ENCODE measurements at regions not wholly inside any gene's neighbourhood (a gene's known extent, or its start where the extent isn't known, plus 50 kb on each side); places are given as distances from the start of the nearest gene placed in this dataset.

GRCh38 chr13:29676535-29676934, 81.0 kb upstream of the SLC7A1 start:
- Histone ChIP-seq H2AK5ac (ENCODE audit: insufficient read length, low read length) (no peak overlapping the region), H2BK20ac (ENCODE audit: low read depth, low read length, poor library complexity, severe bottlenecking) (no peak overlapping the region), H2AFZ (ENCODE audit: low read length) (no peak overlapping the region), H3K23me2 (ENCODE audit: insufficient read length, low read depth, low read length, poor library complexity, severe bottlenecking) (no peaks in the 10 kb centered on the region), H3K9me3 (ENCODE audit: control insufficient read depth, low read depth, low read length) (no peaks in the 10 kb centered on the region), H3T11ph (ENCODE audit: low read length) (no peak overlapping the region), H3K56ac (ENCODE audit: insufficient read length, low read depth, low read length) (no peak overlapping the region), H3K23ac (ENCODE audit: insufficient read length, low read depth, low read length) (no peak overlapping the region), H4K8ac (replicated peaks; ENCODE audit: insufficient read length, low read depth, low read length) (no peak overlapping the region), H2BK120ac (ENCODE audit: low read depth, low read length, poor library complexity, severe bottlenecking) (no peak overlapping the region), H2BK5ac (ENCODE audit: insufficient read length, low read length) (no peak overlapping the region), H3K9ac (ENCODE audit: extremely low read depth, insufficient read length, low read length) (no peak overlapping the region), H4K5ac (ENCODE audit: insufficient read length, low read depth, low read length) (no peak overlapping the region), H3K4me2 (ENCODE audit: insufficient read depth, insufficient read length, low read length) (no peak overlapping the region), H4K91ac (ENCODE audit: insufficient read length, low read depth, low read length) (no peak overlapping the region), H2BK15ac (ENCODE audit: low read depth, low read length) (no peak overlapping the region), H4K20me1 (ENCODE audit: control insufficient read depth, insufficient read depth, insufficient read length) (no peaks in the 10 kb centered on the region), H2BK12ac (ENCODE audit: insufficient read length, low read depth, low read length) (no peak overlapping the region), H3K27ac (ENCODE audit: insufficient read length, low read depth, low read length) (no peak overlapping the region), H3K79me2 (ENCODE audit: insufficient read depth, low read length) (no peaks in the 10 kb centered on the region), H3K4ac (ENCODE audit: low read depth, low read length) (no peak overlapping the region), H3K18ac (ENCODE audit: insufficient read length, low read depth, low read length) (no peak overlapping the region), H3K4me1 (ENCODE audit: insufficient read depth, low read length) (peaks cover 4% of the 10 kb centered on the region; the same call in 1 of the 2 replicates), H3K27me3 (ENCODE audit: insufficient read depth, low read length) (no peaks in the 10 kb centered on the region), H3K14ac (ENCODE audit: insufficient read depth, low read length) (no peak overlapping the region), H3K79me1 (ENCODE audit: insufficient read depth, low read depth, low read length, poor library complexity, severe bottlenecking) (no peaks in the 10 kb centered on the region)
- DNase-seq = no peak
- no peaks in the 10 kb centered on the region for H3K36me3 Mint-ChIP-seq (ENCODE audit: insufficient read depth in 1 of 3, low read depth in 3 of 3)
- H3K4me1 Mint-ChIP-seq = peaks cover 0 to 4% of the 10 kb centered on the region in 2 experiments; a peak in 1 of 4 replicates
- WGBS (ENCODE audit: extremely low coverage, insufficient read length, low lambda C conversion rate) = no CpG with 5 or more reads among the region's 4 CpGs
- H3K9me3 Mint-ChIP-seq = no peaks in the 10 kb centered on the region; a peak in 1 of 5 replicates
- H3K4me3 Mint-ChIP-seq = no peak overlapping the region
- no peak overlapping the region for H3K27ac Mint-ChIP-seq
- no peak for TF ChIP-seq CTCF (conservative IDR thresholded peaks at IDR 0.05)
- no peaks in the 10 kb centered on the region for H3K27me3 Mint-ChIP-seq (ENCODE audit: low read depth)

Data from H9 (cell line).